GM12891 (cell line): ENCODE measurements at regions not wholly inside any gene's neighbourhood (a gene's known extent, or its start where the extent isn't known, plus 50 kb on each side); places are given as distances from the start of the nearest gene placed in this dataset.

Experiments
- DNase-seq: peaks from one replicate; pipeline ENCODE4 v3.0.0; 2011; ENCODE audit warnings: low spot score; ENCODE audit not compliant: insufficient read length
- FAIRE-seq: peaks from 2 replicates; lab custom pipeline; 2011; peaks lifted over from hg19 to GRCh38; lab: Jason Lieb, UNC
- PAX5 ChIP-seq: IDR thresholded peaks from 2 replicates; pipeline ENCODE4 v1.6.1; 2011; ENCODE audit warnings: low read length, moderate library complexity, mild to moderate bottlenecking; ENCODE audit not compliant: insufficient read depth, severe bottlenecking
- POLR2A ChIP-seq: IDR thresholded peaks from 2 replicates; pipeline ENCODE4 v1.6.1; 2011; ENCODE audit warnings: low read depth, low read length, control low read depth
- POLR2AphosphoS5 ChIP-seq: IDR thresholded peaks from 2 replicates; pipeline ENCODE4 v1.6.1; 2011; ENCODE audit warnings: low read depth, low read length, control low read depth
- POU2F2 ChIP-seq: IDR thresholded peaks from 2 replicates; pipeline ENCODE4 v1.6.1; 2011; ENCODE audit warnings: low read depth, mild to moderate bottlenecking, control low read depth, low read length, moderate library complexity
- SPI1 ChIP-seq: IDR thresholded peaks from 2 replicates; pipeline ENCODE4 v1.6.1; 2011; ENCODE audit warnings: low read depth, low read length, control low read depth
- TAF1 ChIP-seq: IDR thresholded peaks from 2 replicates; pipeline ENCODE4 v1.6.1; 2011; ENCODE audit warnings: low read depth, low read length, control low read depth

DNA sequence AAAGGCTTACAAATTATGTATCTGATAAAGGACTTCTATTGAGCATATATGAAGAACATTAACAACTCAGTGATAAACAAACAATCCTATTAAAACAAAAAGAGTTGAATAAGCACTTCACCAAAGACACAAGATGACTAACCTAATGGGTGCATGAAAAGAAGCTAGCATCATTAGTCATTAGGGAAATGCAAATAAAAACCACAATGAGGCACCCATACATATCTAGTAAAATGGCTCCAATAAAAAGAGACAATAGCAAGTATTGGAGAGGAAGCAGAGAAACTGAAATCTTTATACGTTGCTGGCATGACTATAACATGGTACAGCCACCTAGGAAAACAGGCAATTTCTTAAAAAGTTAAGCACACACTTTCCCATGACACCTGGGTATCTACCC, 77.6 kb upstream of the ZMIZ1 start:
- no peak for TF ChIP-seq TAF1
- TF ChIP-seq POLR2A, result no peak
- TF ChIP-seq PAX5, result no peak
- TF ChIP-seq POLR2AphosphoS5, result no peak
- no peak for TF ChIP-seq POU2F2
- no peak for TF ChIP-seq SPI1
- no peak for DNase-seq
- no peak for FAIRE-seq

DNA sequence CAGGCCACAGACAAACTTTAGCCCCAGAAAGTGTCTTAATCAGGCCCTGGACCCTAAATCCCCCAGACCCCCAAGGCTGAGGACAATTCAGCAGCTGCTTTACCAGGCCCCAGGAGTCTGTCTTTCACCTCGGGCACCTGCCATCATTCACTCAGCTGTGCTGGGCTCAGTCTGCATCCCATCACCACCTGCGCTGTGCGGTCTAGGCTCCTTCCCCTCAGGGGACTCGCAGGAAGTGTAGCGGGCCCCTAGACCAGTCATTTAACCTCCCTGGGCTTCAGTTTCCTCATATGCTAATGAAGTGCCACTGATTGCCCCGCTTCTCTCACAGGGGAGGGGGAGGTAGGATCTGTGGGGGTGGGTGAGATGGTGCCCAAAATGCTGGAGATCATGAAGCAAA, 76.4 kb upstream of the ZMIZ1 start:
- TF ChIP-seq POLR2A, result no peak
- TF ChIP-seq TAF1, result no peak
- no peak for TF ChIP-seq POLR2AphosphoS5
- TF ChIP-seq SPI1, result no peak
- no peak for TF ChIP-seq PAX5
- TF ChIP-seq POU2F2, result no peak
- no peak for FAIRE-seq
- DNase-seq, result no peak

DNA sequence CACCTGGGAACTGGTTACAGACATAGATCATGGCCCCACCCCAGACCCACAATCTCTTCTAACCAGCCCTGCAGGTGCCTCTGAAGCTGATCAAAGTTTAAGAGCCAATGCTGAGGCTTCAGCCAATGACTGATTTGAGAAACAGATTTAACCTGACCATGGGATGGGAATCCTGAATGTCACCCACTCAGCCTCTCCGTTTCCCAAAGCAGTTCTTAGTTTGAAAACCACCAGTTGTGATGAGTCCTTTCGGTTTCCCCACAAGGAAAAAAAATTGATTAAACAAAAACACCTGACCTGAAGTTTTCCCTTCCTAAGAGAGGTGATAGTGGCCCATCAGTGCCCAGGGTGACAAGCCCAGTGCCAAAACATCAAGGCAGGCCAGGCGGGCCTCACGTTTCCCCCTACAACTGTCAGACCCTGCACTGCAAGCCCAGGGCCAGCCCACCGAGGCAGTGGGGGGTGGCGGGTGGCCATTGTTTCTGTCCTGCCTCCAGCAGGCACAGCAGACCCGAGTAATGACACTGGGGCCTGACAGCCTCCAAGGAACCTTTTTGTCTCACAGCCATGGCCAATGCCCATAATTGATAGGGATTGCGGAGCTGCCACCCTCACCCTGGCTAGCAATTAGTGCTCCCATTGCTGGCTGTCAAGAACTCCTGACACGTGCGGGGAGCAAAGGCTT, 75.4 kb upstream of the ZMIZ1 start:
- FAIRE-seq (no peak), DNase-seq (no peak)
- no peak for TF ChIP-seq POU2F2
- no peak for TF ChIP-seq PAX5
- no peak for TF ChIP-seq TAF1
- no peak for TF ChIP-seq POLR2AphosphoS5
- TF ChIP-seq SPI1, result no peak
- no peak for TF ChIP-seq POLR2A

DNA sequence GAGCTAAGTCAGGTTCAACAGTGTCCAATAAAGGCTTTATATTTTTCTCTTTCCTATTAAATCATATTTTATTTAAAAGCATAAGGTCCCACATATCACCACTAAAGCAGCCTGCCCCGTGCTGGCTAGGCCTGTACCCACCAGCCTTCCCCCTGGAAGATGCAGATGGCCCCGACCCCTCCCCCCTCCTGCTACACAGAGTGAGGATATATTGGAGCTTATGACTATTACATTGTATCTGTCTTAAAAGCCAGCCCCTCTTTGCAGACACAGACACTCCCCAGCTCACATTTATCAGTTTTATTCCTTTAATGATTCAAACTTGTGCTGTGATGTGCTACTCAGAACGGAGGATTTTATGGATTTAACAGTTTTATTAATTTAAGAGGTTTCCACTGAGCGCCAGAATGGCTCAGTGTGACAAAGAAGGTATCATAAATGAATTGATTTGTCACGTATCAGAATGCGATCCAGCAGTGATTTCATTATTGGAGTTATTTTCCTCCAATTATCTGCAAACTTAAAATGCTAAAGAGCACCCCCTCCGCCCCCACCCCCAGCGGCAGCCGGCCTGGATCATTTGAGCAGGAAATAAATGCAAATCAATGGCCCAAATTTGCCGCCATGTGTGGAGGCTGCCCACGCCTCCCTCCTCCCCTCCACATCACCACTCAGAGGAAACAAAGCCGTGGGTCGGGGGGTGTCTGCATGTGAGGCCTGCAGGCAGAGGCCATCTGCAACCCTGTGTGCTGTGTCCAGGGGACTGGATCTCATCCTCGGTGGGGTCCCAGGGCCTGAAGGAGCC, 72.6 kb upstream of the ZMIZ1 start:
- DNase-seq (no peak), FAIRE-seq (no peak)
- TF ChIP-seq PAX5, result no peak
- no peak; the same call in 1 of the 2 replicates for TF ChIP-seq POU2F2
- no peak for TF ChIP-seq POLR2A
- TF ChIP-seq TAF1, result no peak
- TF ChIP-seq SPI1, result no peak
- no peak for TF ChIP-seq POLR2AphosphoS5

DNA sequence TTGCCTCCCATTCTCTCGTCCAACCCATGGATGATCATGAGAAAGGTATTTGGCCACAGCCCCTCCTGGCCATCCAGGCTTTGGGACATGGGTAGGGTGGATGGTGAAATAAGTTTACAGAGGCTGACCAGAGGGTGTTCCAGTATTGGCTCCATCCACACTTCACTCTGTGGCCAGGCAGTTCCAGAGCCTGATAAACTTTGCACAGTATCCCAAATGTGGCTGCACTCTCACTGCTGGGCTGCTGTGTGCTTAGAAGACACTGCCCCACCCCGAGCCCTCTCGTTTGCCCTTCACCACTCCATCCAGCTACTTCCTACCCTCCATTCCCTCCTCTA, 72.0 kb upstream of the ZMIZ1 start:
- DNase-seq (no peak), FAIRE-seq (no peak)
- no peak for TF ChIP-seq PAX5
- TF ChIP-seq SPI1, result no peak
- TF ChIP-seq TAF1, result no peak
- TF ChIP-seq POU2F2, result no peak
- TF ChIP-seq POLR2AphosphoS5, result no peak
- TF ChIP-seq POLR2A, result no peak

DNA sequence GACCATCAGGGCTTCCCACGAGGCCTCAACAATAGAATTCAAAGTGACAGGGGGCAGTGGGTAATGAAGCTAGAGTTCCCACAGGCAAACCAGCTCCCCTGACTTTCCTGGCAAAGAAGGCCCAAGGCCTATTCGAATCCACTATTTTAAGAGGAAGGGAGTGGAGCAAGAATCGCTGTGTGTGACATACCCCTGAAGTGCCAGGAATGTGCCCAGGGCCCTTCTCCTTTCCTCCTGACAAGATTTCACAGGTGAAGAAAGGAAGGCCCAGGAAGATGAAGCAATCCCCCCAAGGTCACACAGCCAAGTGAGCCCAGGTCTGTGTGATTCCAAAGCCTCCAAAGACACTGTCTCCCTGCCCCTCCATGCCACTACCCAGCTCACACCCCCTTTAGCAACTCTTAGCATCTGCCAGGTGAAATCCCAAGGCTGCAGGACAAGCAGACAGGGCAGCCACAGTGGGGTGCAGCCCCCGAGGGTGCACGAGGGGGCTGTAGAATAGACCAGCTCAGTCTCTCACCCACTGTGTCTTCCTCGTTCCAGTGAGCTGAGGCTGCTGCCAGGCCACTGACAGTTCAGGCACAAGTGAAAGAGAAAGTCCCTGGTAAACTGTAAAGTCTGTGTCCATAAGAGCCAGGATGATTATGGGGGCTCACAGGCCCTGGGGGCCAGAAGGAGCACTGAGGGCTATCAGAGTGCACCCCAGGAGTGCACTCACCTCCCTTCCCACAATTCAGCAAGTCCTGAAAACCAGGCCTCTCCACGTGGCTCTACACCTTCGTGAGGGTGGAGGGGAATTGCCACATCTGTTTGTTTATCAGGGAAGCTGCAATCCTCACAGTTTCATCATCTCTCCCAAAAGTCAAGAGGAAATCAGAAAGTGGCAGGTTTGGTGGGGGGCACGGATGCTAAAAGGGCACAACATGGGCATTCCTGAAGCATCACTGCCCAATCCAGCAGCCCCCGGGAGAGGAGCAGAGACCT, 70.8 kb upstream of the ZMIZ1 start:
- FAIRE-seq (no peak), DNase-seq (no peak)
- TF ChIP-seq SPI1, result no peak
- TF ChIP-seq POLR2AphosphoS5, result no peak
- TF ChIP-seq TAF1, result no peak
- no peak for TF ChIP-seq POU2F2
- no peak for TF ChIP-seq PAX5
- TF ChIP-seq POLR2A, result no peak

DNA sequence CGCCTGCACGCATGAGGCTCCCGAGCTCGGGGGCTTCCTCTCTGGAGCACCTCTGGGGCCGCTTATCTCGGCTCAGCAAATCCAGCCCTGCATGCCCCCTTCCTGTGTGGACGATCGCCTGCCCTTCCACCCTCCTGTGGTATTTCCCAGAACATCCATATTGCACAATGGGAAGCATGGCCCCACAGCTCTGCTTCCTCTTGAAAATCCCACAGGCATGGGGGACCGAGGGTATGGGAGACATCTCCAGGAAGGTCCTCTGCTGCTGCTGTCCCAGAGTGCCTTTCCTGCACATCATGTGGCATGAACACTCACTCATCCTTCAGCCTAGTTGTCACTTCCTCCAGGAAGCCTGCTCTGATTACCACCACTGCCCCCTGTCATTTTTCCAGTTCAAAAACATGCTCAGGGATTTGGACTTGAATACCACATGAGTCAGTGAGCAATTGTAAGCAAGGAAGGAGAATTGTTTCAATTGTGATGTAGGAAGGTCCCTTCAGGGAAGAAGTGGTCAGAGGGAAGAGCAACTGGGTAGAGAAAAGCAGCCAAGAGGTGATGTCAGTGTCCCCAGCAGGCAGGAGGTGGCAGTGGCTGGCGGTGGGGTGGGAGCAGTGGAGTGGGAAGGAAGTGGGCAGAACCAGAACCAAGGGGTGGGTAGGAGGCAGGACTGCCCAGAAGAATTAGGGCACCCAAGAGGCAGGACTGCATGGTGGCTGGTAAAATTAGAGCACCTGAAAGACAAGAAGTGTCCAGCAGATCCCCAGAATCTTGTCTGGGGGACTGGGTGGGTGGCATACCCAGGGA, 67.5 kb upstream of the ZMIZ1 start:
- TF ChIP-seq TAF1 (no peak), POLR2A (no peak), POLR2AphosphoS5 (no peak), SPI1 (no peak), POU2F2 (no peak), PAX5 (no peak)
- FAIRE-seq, result no peak
- DNase-seq, result no peak

DNA sequence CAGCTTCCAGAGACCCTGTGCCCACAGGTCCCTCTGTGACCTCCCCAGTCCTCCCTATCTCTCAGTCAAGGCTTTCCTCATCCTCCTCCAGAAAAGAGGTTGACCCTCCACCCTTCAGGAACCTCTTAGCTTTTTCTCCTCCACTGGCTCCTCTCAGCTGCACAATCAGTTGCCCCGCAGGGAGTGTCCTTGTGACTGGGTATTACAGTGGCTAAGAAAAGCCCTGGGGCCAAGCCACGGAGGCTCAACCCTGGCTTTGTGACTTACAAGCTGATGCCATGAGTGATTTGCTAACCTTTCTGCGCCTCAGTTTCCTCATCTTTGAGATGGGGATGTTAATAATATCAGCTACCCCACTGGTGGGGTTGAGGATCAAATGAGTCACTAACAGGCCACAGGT, 66.4 kb upstream of the ZMIZ1 start:
- TF ChIP-seq SPI1, result no peak
- no peak for TF ChIP-seq POLR2A
- no peak for TF ChIP-seq POU2F2
- TF ChIP-seq PAX5, result no peak
- TF ChIP-seq TAF1, result no peak
- DNase-seq, result no peak
- no peak for FAIRE-seq
